H9 (cell line): ENCODE measurements at regions not wholly inside any gene's neighbourhood (a gene's known extent, or its start where the extent isn't known, plus 50 kb on each side); places are given as distances from the start of the nearest gene placed in this dataset.

Source experiments
- DNase-seq: peaks from one replicate; pipeline ENCODE4 v3.0.0-alpha.2; 2017
- H2AFZ ChIP-seq: one replicate; pipeline ENCODE4 v1.6.1; 2013; ENCODE audit warnings: mild to moderate bottlenecking, low read length, control low read depth, moderate library complexity
- H2AK5ac ChIP-seq: 2 replicates; pipeline ENCODE4 v1.6.1; 2013; ENCODE audit warnings: low read length, control low read depth, mixed read lengths; ENCODE audit not compliant: insufficient read length
- H2BK120ac ChIP-seq: one replicate; pipeline ENCODE4 v1.6.1; 2013; ENCODE audit warnings: low read depth, mild to moderate bottlenecking, low read length, control low read depth, inconsistent platforms; ENCODE audit not compliant: poor library complexity, severe bottlenecking
- H2BK12ac ChIP-seq: 2 replicates; pipeline ENCODE4 v1.6.1; 2013; ENCODE audit warnings: low read length, control low read depth, mixed read lengths, low read depth; ENCODE audit not compliant: insufficient read length
- H2BK15ac ChIP-seq: 2 replicates; pipeline ENCODE4 v1.6.1; 2013; ENCODE audit warnings: low read depth, low read length, control low read depth
- H2BK20ac ChIP-seq: one replicate; pipeline ENCODE4 v1.6.1; 2013; ENCODE audit warnings: low read depth, mild to moderate bottlenecking, low read length, control low read depth, inconsistent platforms; ENCODE audit not compliant: poor library complexity, severe bottlenecking
- H2BK5ac ChIP-seq: 2 replicates; pipeline ENCODE4 v1.6.1; 2013; ENCODE audit warnings: low read length, control low read depth, mixed read lengths; ENCODE audit not compliant: insufficient read length
- H3K14ac ChIP-seq: 2 replicates; pipeline ENCODE4 v1.6.1; 2013; ENCODE audit warnings: low read length, control low read depth; ENCODE audit not compliant: insufficient read depth
- H3K18ac ChIP-seq: 2 replicates; pipeline ENCODE4 v1.6.1; 2013; ENCODE audit warnings: low read depth, mild to moderate bottlenecking, mixed read lengths, low read length, control low read depth; ENCODE audit not compliant: insufficient read length
- H3K23ac ChIP-seq: 2 replicates; pipeline ENCODE4 v1.6.1; 2013; ENCODE audit warnings: low read length, control low read depth, mixed read lengths, low read depth; ENCODE audit not compliant: insufficient read length
- H3K23me2 ChIP-seq: 2 replicates; pipeline ENCODE4 v1.6.1; 2013; ENCODE audit warnings: low read depth, mild to moderate bottlenecking, mixed read lengths, low read length, control low read depth; ENCODE audit not compliant: insufficient read length, poor library complexity, severe bottlenecking
- H3K27ac ChIP-seq: 2 replicates; pipeline ENCODE4 v1.5.1; 2013; ENCODE audit warnings: low read length, control low read depth, mixed read lengths, low read depth; ENCODE audit not compliant: insufficient read length
- H3K27me3 ChIP-seq: 2 replicates; pipeline ENCODE4 v1.6.1; 2013; ENCODE audit warnings: low read length, control low read depth, inconsistent platforms; ENCODE audit not compliant: insufficient read depth
- H3K4ac ChIP-seq: 2 replicates; pipeline ENCODE4 v1.6.1; 2013; ENCODE audit warnings: low read depth, mild to moderate bottlenecking, control low read depth, inconsistent platforms, low read length, moderate library complexity
- H3K4me1 ChIP-seq: 2 replicates; pipeline ENCODE4 v1.6.1; 2013; ENCODE audit warnings: low read length, control low read depth, inconsistent platforms; ENCODE audit not compliant: insufficient read depth
- H3K4me2 ChIP-seq: 2 replicates; pipeline ENCODE4 v1.6.1; 2013; ENCODE audit warnings: low read length, control low read depth, mixed read lengths; ENCODE audit not compliant: insufficient read length, insufficient read depth
- H3K56ac ChIP-seq: 2 replicates; pipeline ENCODE4 v1.6.1; 2013; ENCODE audit warnings: low read depth, mild to moderate bottlenecking, mixed read lengths, low read length, control low read depth; ENCODE audit not compliant: insufficient read length
- H3K79me1 ChIP-seq: 2 replicates; pipeline ENCODE4 v1.6.1; 2013; ENCODE audit warnings: low read depth, mild to moderate bottlenecking, moderate library complexity, low read length, control low read depth, inconsistent platforms; ENCODE audit not compliant: insufficient read depth, poor library complexity, severe bottlenecking
- H3K79me2 ChIP-seq: 2 replicates; pipeline ENCODE4 v1.6.1; 2013; ENCODE audit warnings: low read length, control low read depth, inconsistent platforms; ENCODE audit not compliant: insufficient read depth
- H3K9ac ChIP-seq: 2 replicates; pipeline ENCODE4 v1.6.1; 2013; ENCODE audit warnings: low read length, control low read depth, mixed read lengths; ENCODE audit not compliant: insufficient read length; ENCODE audit errors: extremely low read depth
- H3K9me3 ChIP-seq: one replicate; pipeline ENCODE4 v1.6.1; 2013; ENCODE audit warnings: low read depth, low read length, inconsistent platforms; ENCODE audit not compliant: control insufficient read depth
- H3T11ph ChIP-seq: one replicate; pipeline ENCODE4 v1.6.1; 2013; ENCODE audit warnings: mild to moderate bottlenecking, low read length, control low read depth, inconsistent platforms
- H4K20me1 ChIP-seq: one replicate; pipeline ENCODE4 v1.6.1; 2013; ENCODE audit not compliant: control insufficient read depth, insufficient read length, insufficient read depth
- H4K5ac ChIP-seq: 2 replicates; pipeline ENCODE4 v1.6.1; 2013; ENCODE audit warnings: low read depth, mild to moderate bottlenecking, mixed read lengths, low read length, control low read depth; ENCODE audit not compliant: insufficient read length
- H4K8ac ChIP-seq: replicated peaks from 2 replicates; pipeline ENCODE4 v1.6.1; 2013; ENCODE audit warnings: low read length, control low read depth, mixed read lengths, low read depth; ENCODE audit not compliant: insufficient read length
- H4K91ac ChIP-seq: 2 replicates; pipeline ENCODE4 v1.6.1; 2013; ENCODE audit warnings: low read depth, mild to moderate bottlenecking, moderate library complexity, mixed read lengths, low read length, control low read depth; ENCODE audit not compliant: insufficient read length
- H3K27ac Mint-ChIP-seq, 3 experiments: 2 replicates in 2 of 3; 3 replicates in 1 of 3; pipeline ENCODE4 v1.8.0; 2020 to 2021; ENCODE audit warnings: mixed read lengths in 3 of 3, mild to moderate bottlenecking in 1 of 3, moderate library complexity in 1 of 3
- H3K27me3 Mint-ChIP-seq: 2 replicates; pipeline ENCODE4 v1.8.0; 2021; ENCODE audit warnings: low read depth, mild to moderate bottlenecking, moderate library complexity, mixed read lengths
- H3K36me3 Mint-ChIP-seq, 3 experiments: 2 replicates in 2 of 3; 3 replicates in 1 of 3; pipeline ENCODE4 v1.8.0; 2020 to 2021; ENCODE audit warnings: low read depth in 3 of 3, mixed read lengths in 3 of 3; ENCODE audit not compliant: insufficient read depth in 1 of 3
- H3K4me1 Mint-ChIP-seq, 2 experiments: 2 replicates each; pipeline ENCODE4 v1.8.0; 2020; ENCODE audit warnings: mixed read lengths in 2 of 2
- H3K4me3 Mint-ChIP-seq, 2 experiments: 2 replicates in 1 of 2; 3 replicates in 1 of 2; pipeline ENCODE4 v1.8.0; 2020 to 2021; ENCODE audit warnings: mild to moderate bottlenecking in 2 of 2, mixed read lengths in 2 of 2, moderate library complexity in 1 of 2
- H3K9me3 Mint-ChIP-seq, 2 experiments: 2 replicates in 1 of 2; 3 replicates in 1 of 2; pipeline ENCODE4 v1.8.0; 2020; ENCODE audit warnings: mild to moderate bottlenecking in 2 of 2, mixed read lengths in 2 of 2, moderate library complexity in 1 of 2
- CTCF ChIP-seq: fragments of 200-600 bp; sonication (generic); conservative IDR thresholded peaks from 3 replicates; pipeline ENCODE4 v1.8.0; 2021; ENCODE audit warnings: antibody characterized with exemption, mild to moderate bottlenecking
- WGBS: extraction: QIAGEN DNeasy Blood & Tissue Kit; methylation state at CpG from one replicate; pipeline ENCODE4 v1.1.7; 2013; ENCODE audit warnings: missing lambda C conversion rate, low lambda C conversion rate, mixed read lengths; ENCODE audit not compliant: insufficient read length; ENCODE audit errors: extremely low coverage; 5-methylcytosine and 5-hydroxymethylcytosine counted together

GRCh38 chr7:54080525-54080924 is 461.6 kb upstream of the VSTM2A start:
- H3K9me3 Mint-ChIP-seq = peaks cover 0 to 4% of the 10 kb centered on the region in 2 experiments; a peak in 3 of 5 replicates
- no peak overlapping the region for H3K18ac ChIP-seq
- no peaks in the 10 kb centered on the region for H3K27me3 ChIP-seq
- no peak overlapping the region for H3T11ph ChIP-seq
- no peak overlapping the region for H4K8ac ChIP-seq
- no peak overlapping the region for H2BK120ac ChIP-seq
- H3K27ac ChIP-seq = no peak overlapping the region
- no peak overlapping the region for H4K91ac ChIP-seq
- no peaks in the 10 kb centered on the region for H3K4me1 ChIP-seq
- TF ChIP-seq CTCF = no peak
- H2BK20ac ChIP-seq = no peak overlapping the region
- no peak overlapping the region for H2BK5ac ChIP-seq
- H3K27me3 Mint-ChIP-seq = no peaks in the 10 kb centered on the region
- H3K9ac ChIP-seq = no peak overlapping the region
- no peak for DNase-seq
- H3K4ac ChIP-seq = no peak overlapping the region
- H2AK5ac ChIP-seq = no peak overlapping the region
- no peaks in the 10 kb centered on the region for H3K79me2 ChIP-seq
- H3K4me1 Mint-ChIP-seq = peaks cover 0 to 2% of the 10 kb centered on the region in 2 experiments; a peak in 1 of 4 replicates
- no peak overlapping the region; a peak in 1 of 7 replicates for H3K27ac Mint-ChIP-seq
- no peak overlapping the region for H3K56ac ChIP-seq
- no peaks in the 10 kb centered on the region for H4K20me1 ChIP-seq
- no peaks in the 10 kb centered on the region for H3K79me1 ChIP-seq
- no peak overlapping the region for H3K4me3 Mint-ChIP-seq
- H3K23me2 ChIP-seq = no peaks in the 10 kb centered on the region
- no peak overlapping the region for H3K4me2 ChIP-seq
- no peaks in the 10 kb centered on the region for H3K9me3 ChIP-seq
- H3K23ac ChIP-seq = no peak overlapping the region
- H3K14ac ChIP-seq = no peak overlapping the region
- WGBS = no CpG with 5 or more reads among the region's 2 CpGs
- no peaks in the 10 kb centered on the region; a peak in 2 of 7 replicates for H3K36me3 Mint-ChIP-seq
- H2BK15ac ChIP-seq = no peak overlapping the region
- H2AFZ ChIP-seq = no peak overlapping the region
- no peak overlapping the region for H4K5ac ChIP-seq
- no peak overlapping the region for H2BK12ac ChIP-seq
